Prostate gland (tissue), 2 donors: ENCODE measurements at regions not wholly inside any gene's neighbourhood (a gene's known extent, or its start where the extent isn't known, plus 50 kb on each side); places are given as distances from the start of the nearest gene placed in this dataset.

Source experiments
- CTCF ChIP-seq, 4 experiments: fragments of 200-600 bp in 2 of 4; fragments of 450-650 bp in 2 of 4; sonication (generic) in 2 of 4; IDR thresholded peaks; 1 replicate in 3 of 4; 2 replicates in 1 of 4; pipeline ENCODE4 v1.5.1; 2016 to 2019; ENCODE audit warnings: antibody characterized with exemption in 4 of 4, mild to moderate bottlenecking in 2 of 4, moderate library complexity in 2 of 4
- POLR2A ChIP-seq: fragments of 450-650 bp; IDR thresholded peaks from one replicate; pipeline ENCODE4 v1.6.1; 2016; ENCODE audit warnings: antibody characterized with exemption, mild to moderate bottlenecking
- POLR2AphosphoS5 ChIP-seq: sonication (generic); formaldehyde crosslinking; IDR thresholded peaks from one replicate; pipeline ENCODE4 v1.6.1; 2017; ENCODE audit warnings: antibody characterized with exemption

GRCh38 chr12:115847398-115847797 is 430.1 kb downstream of the MED13L start:
- TF ChIP-seq POLR2A: no peak
- TF ChIP-seq CTCF (IDR thresholded peaks at IDR 0.05): no peak
- no peak for TF ChIP-seq POLR2AphosphoS5
